Spleen (tissue), 7 donors: ENCODE measurements at regions not wholly inside any gene's neighbourhood (a gene's known extent, or its start where the extent isn't known, plus 50 kb on each side); places are given as distances from the start of the nearest gene placed in this dataset.

ENCODE experiments used
- CTCF ChIP-seq, 11 experiments: fragments of 200-600 bp in 7 of 11; fragments of 450-650 bp in 4 of 11; sonication (generic) in 4 of 11; IDR thresholded peaks in 8 of 11; conservative IDR thresholded peaks in 3 of 11; 1 replicate in 7 of 11; 2 replicates in 4 of 11; pipeline versions ENCODE4 v1.4.0 to v1.8.0; 2016 to 2021; ENCODE audit warnings: antibody characterized with exemption in 11 of 11, inconsistent platforms in 4 of 11, mild to moderate bottlenecking in 1 of 11
- POLR2A ChIP-seq, 3 donors: fragments of 450-650 bp; IDR thresholded peaks; one replicate each; pipeline ENCODE4 v1.5.1; 2017; ENCODE audit warnings: antibody characterized with exemption in 3 of 3, mild to moderate bottlenecking in 1 of 3
- POLR2AphosphoS5 ChIP-seq, 3 donors: sonication (generic); formaldehyde crosslinking; IDR thresholded peaks; one replicate each; pipeline ENCODE4 v1.5.1; 2017; ENCODE audit warnings: antibody characterized with exemption in 3 of 3
- donor health status: DM: no; HTN: no; CAD: no; lungs with moderate emphysema.
- donor health status: DM: no; HTN: no; CAD: no.
- donor health status: DM: no; HTN: no; CAD: no.

- TF ChIP-seq POLR2A (IDR thresholded peaks at IDR 0.05), result no peak
- TF ChIP-seq CTCF (IDR thresholded peaks at IDR 0.05 in 8 of 11, conservative IDR thresholded peaks at IDR 0.05 in 3 of 11), result no peak
- no peak for TF ChIP-seq POLR2AphosphoS5 (IDR thresholded peaks at IDR 0.05)
Measured at GRCh38 chr4:9685692-9686091, 95.7 kb upstream of the DRD5 start.
